ENCODE measurements at regions not wholly inside any gene's neighbourhood (a gene's known extent, or its start where the extent isn't known, plus 50 kb on each side); places are given as distances from the start of the nearest gene placed in this dataset.

- TF ChIP-seq CTCF (IDR thresholded peaks at IDR 0.05), result no peak
Measured at GRCh38 chr1:214847071-214847810, 235.3 kb upstream of the KCNK2 start.

GRCh38 chr1:214848101-214848500 is 234.4 kb upstream of the KCNK2 start:
- H3K27ac ChIP-seq, result no peak overlapping the region
- no peak for TF ChIP-seq CTCF (IDR thresholded peaks at IDR 0.05)
- H3K4me3 ChIP-seq, result no peak overlapping the region
- no peak for DNase-seq (ENCODE audit: low spot score)

More at GRCh38 chr1:214847071-214847810, 235.3 kb upstream of the KCNK2 start:
- DNase-seq (ENCODE audit: low spot score), result no peak
- no peak overlapping the region for H3K4me3 ChIP-seq
- H3K27ac ChIP-seq, result no peak overlapping the region

- TF ChIP-seq CTCF (IDR thresholded peaks at IDR 0.05), result no peak
- DNase-seq (ENCODE audit: low spot score), result no peak
- Histone ChIP-seq H3K27ac (no peak overlapping the region), H3K4me3 (no peak overlapping the region)
Measured at GRCh38 chr1:214850432-214851050, 232.0 kb upstream of the KCNK2 start.

GRCh38 chr1:214853340-214853739 is 229.2 kb upstream of the KCNK2 start:
- H3K4me3 ChIP-seq, result no peak overlapping the region
- DNase-seq (ENCODE audit: low spot score), result no peak
- no peak for TF ChIP-seq CTCF (IDR thresholded peaks at IDR 0.05)
- no peak overlapping the region for H3K27ac ChIP-seq

- DNase-seq (ENCODE audit: low spot score), result no peak
- no peak for TF ChIP-seq CTCF (IDR thresholded peaks at IDR 0.05)
- Histone ChIP-seq H3K27ac (no peak overlapping the region), H3K4me3 (no peak overlapping the region)
Measured at GRCh38 chr1:214854126-214854875, 228.2 kb upstream of the KCNK2 start.

GRCh38 chr1:214856843-214857242 is 225.7 kb upstream of the KCNK2 start:
- Histone ChIP-seq H3K4me3 (no peak overlapping the region), H3K27ac (no peak overlapping the region)
- no peak for DNase-seq (ENCODE audit: low spot score)
- no peak for TF ChIP-seq CTCF (IDR thresholded peaks at IDR 0.05)
